PC-3 (cell line): ENCODE measurements at regions not wholly inside any gene's neighbourhood (a gene's known extent, or its start where the extent isn't known, plus 50 kb on each side); places are given as distances from the start of the nearest gene placed in this dataset.

Experiments
- CTCF ChIP-seq: fragments of 300-600 bp; sonication (generic); conservative IDR thresholded peaks from 2 replicates; pipeline ENCODE4 v1.5.1; 2017; ENCODE audit warnings: antibody characterized with exemption, low read depth, mild to moderate bottlenecking, low read length
- EZH2 ChIP-seq: fragments of 300-600 bp; sonication (generic); IDR thresholded peaks from one replicate; pipeline ENCODE4 v1.6.1; 2017; ENCODE audit warnings: antibody characterized with exemption, mild to moderate bottlenecking, low read length; ENCODE audit not compliant: unreplicated experiment
- EZH2phosphoT487 ChIP-seq: fragments of 300-600 bp; sonication (generic); IDR thresholded peaks from 2 replicates; pipeline ENCODE4 v1.6.1; 2018; ENCODE audit warnings: mild to moderate bottlenecking, antibody characterized with exemption, low read length, borderline replicate concordance

GRCh38 chr3:1774597-1774996 lies 324.1 kb upstream of the CNTN4 start:
- TF ChIP-seq CTCF (no peak), EZH2 (no peak), EZH2phosphoT487 (no peak)
